ENCODE measurements at regions not wholly inside any gene's neighbourhood (a gene's known extent, or its start where the extent isn't known, plus 50 kb on each side); places are given as distances from the start of the nearest gene placed in this dataset.

DNA sequence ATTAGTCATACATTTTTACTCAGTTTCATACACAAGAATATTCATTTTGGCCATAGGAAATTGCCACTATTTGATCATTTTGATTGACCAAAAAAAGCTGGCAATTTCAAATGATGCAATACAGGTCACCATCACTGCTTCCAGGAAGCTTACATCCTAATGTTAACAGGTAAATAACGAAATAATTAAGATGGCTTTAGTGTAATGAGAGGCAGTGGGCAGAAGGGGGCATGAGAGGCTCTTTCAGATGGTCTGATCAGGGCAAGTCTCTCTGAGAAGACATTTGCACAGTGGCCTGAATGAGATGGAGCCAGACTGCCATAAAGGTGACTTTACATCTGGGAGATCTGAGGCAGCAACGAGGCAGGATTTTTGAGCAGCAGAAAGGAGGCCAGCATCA is 170.7 kb downstream of the SLIT2 start:
- no peak overlapping the region for H3K27ac Mint-ChIP-seq (ENCODE audit: low read depth, unreplicated experiment)
- TF ChIP-seq, protein P1, sequence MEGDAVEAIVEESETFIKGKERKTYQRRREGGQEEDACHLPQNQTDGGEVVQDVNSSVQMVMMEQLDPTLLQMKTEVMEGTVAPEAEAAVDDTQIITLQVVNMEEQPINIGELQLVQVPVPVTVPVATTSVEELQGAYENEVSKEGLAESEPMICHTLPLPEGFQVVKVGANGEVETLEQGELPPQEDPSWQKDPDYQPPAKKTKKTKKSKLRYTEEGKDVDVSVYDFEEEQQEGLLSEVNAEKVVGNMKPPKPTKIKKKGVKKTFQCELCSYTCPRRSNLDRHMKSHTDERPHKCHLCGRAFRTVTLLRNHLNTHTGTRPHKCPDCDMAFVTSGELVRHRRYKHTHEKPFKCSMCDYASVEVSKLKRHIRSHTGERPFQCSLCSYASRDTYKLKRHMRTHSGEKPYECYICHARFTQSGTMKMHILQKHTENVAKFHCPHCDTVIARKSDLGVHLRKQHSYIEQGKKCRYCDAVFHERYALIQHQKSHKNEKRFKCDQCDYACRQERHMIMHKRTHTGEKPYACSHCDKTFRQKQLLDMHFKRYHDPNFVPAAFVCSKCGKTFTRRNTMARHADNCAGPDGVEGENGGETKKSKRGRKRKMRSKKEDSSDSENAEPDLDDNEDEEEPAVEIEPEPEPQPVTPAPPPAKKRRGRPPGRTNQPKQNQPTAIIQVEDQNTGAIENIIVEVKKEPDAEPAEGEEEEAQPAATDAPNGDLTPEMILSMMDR (IDR thresholded peaks at IDR 0.05; ENCODE audit: unreplicated experiment) = peak; percentile 61
- ChIA-PET POLR2A (interaction anchor here (0.7 to 0.9 kb wide), 2 partner anchors 118 to 200 kb away, joined by 3 read pairs; no protein-coding TSS in a partner anchor), CTCF (interaction anchor here (0.7 to 3.8 kb wide), 20 partner anchors 8 to 277 kb away, joined by 3 to 55 read pairs (median 4); partner anchors contain the start of gene PACRGL)
- intact Hi-C loops (cut with micrococcal nuclease) = loop anchor here (1.0 to 5.0 kb wide), 3 partner anchors 122 to 1115 kb away; no protein-coding TSS in a partner anchor
- no peaks in the 10 kb centered on the region for H3K27me3 Mint-ChIP-seq (ENCODE audit: insufficient read depth, unreplicated experiment)
- DNase-seq (ENCODE audit: unreplicated experiment) = peak; percentile 66
- no peaks in the 10 kb centered on the region for H3K9me3 Mint-ChIP-seq (ENCODE audit: unreplicated experiment)
- BruUV-seq (replicated peaks) = no TSS peak
- H3K4me1 Mint-ChIP-seq (ENCODE audit: insufficient read depth, unreplicated experiment) = peaks cover 6% of the 10 kb centered on the region
- no peaks in the 10 kb centered on the region for H3K36me3 Mint-ChIP-seq (ENCODE audit: insufficient read depth, unreplicated experiment)
- no peak overlapping the region for H3K4me3 Mint-ChIP-seq (ENCODE audit: unreplicated experiment)

DNA sequence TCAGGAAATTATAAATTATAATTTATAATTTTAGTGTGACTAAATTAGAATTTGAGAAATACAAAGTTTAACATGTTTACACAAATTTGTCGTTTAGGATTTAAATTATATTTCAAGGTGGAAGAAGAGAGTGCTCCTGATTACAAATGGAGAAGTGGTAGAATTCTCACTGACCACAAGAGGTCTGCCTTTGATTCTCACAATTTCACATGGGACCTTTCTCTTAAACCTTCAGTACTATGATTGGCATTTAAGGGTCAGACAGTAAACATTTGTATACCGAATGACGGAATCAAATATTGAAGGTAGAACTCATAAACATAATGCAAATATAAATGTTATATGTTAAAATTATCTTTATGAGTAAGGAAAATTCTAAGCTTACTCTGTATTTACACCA is 171.7 kb downstream of the SLIT2 start:
- POLR2A ChIA-PET = no interaction called here
- BruUV-seq (replicated peaks) = no TSS peak

DNA sequence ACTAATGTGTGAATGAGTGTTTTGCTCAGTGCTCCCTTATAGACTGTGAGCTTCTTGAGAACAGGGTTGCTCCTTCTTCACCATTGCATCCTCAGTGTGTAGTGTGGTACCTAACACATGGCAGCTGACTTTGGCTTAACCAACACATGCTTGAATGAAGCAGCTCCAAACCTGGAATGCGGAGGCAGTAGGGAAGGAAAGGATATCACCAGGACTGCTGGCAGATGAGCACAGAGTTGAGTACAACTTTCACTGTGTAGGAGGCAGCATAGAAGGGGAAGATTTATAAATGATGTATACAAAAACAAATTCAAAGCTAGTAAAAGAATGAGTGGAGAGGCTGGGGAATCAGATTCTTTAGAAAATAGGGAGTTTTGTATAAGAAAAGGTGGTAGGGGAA is 174.3 kb downstream of the SLIT2 start:
- TF ChIP-seq, protein P1 (IDR thresholded peaks at IDR 0.05; ENCODE audit: unreplicated experiment) = no peak
- DNase-seq (ENCODE audit: unreplicated experiment) = no peak
- ChIA-PET CTCF (interaction anchor here (0.6 to 2.0 kb wide), 7 partner anchors 9 to 258 kb away, joined by 3 to 21 read pairs (median 3); no protein-coding TSS in a partner anchor), POLR2A (no interaction called here)
- Mint-ChIP-seq H3K27me3 (ENCODE audit: insufficient read depth, unreplicated experiment) (no peaks in the 10 kb centered on the region), H3K36me3 (ENCODE audit: insufficient read depth, unreplicated experiment) (no peaks in the 10 kb centered on the region), H3K9me3 (ENCODE audit: unreplicated experiment) (no peaks in the 10 kb centered on the region), H3K4me1 (ENCODE audit: insufficient read depth, unreplicated experiment) (peaks cover 19% of the 10 kb centered on the region), H3K27ac (ENCODE audit: low read depth, unreplicated experiment) (no peak overlapping the region), H3K4me3 (ENCODE audit: unreplicated experiment) (no peak overlapping the region)
- no TSS peak for BruUV-seq (replicated peaks)
- intact Hi-C loops (cut with micrococcal nuclease) = no loop called here

More for the DNA sequence above, 171.7 kb downstream of the SLIT2 start:
- CTCF ChIA-PET = interaction anchor here (0.6 kb wide), 1 partner anchor 99 kb away, joined by 3 read pairs; no protein-coding TSS in a partner anchor
- Mint-ChIP-seq H3K36me3 (ENCODE audit: insufficient read depth, unreplicated experiment) (no peaks in the 10 kb centered on the region), H3K27ac (ENCODE audit: low read depth, unreplicated experiment) (no peak overlapping the region), H3K9me3 (ENCODE audit: unreplicated experiment) (no peaks in the 10 kb centered on the region), H3K4me1 (ENCODE audit: insufficient read depth, unreplicated experiment) (peaks cover 6% of the 10 kb centered on the region), H3K4me3 (ENCODE audit: unreplicated experiment) (no peak overlapping the region), H3K27me3 (ENCODE audit: insufficient read depth, unreplicated experiment) (no peaks in the 10 kb centered on the region)
- TF ChIP-seq, protein P1 (IDR thresholded peaks at IDR 0.05; ENCODE audit: unreplicated experiment) = no peak
- intact Hi-C loops (cut with micrococcal nuclease) = loop anchor here (5.0 kb wide), 1 partner anchor 1116 kb away; no protein-coding TSS in a partner anchor
- no peak for DNase-seq (ENCODE audit: unreplicated experiment)

DNA sequence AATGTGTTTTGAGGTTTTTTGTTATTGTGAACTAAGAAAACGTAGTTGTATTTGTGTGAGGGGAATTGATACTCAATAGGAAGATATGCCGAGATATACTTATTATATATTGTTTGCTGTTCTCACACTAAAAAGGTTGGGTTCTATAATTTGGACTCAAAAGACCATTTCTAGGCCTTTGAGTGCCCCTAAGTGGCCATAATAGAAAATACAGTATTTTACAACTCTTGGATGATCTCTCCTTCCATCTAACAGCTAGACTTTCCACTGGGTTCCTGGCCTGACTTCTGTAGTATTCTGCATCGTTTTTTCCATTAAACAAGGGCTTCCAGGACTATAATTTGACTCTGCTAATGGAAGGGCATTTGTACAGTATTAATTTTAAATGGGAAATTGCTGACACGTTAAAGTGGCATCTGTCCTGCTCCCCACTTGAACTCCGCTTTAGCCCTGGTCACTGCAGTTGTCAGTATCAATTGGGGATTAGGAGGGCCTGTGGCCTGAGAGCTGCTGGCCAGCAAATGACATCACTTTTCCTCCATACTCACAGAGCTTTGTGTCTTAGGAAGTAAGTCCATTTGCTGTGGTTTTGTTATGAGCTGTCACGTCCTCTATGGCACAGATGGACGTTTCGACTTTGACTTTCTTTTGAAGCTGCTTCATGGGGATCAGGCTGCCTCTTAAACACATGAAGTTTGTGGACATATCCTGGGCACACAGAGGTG is 176.9 kb downstream of the SLIT2 start:
- ChIA-PET POLR2A (no interaction called here), CTCF (interaction anchor here (0.5 to 1.2 kb wide), 3 partner anchors 83 to 456 kb away, joined by 3 to 5 read pairs (median 4); no protein-coding TSS in a partner anchor)
- H3K36me3 Mint-ChIP-seq (ENCODE audit: insufficient read depth, unreplicated experiment) = no peaks in the 10 kb centered on the region
- peaks cover 18% of the 10 kb centered on the region for H3K4me1 Mint-ChIP-seq (ENCODE audit: insufficient read depth, unreplicated experiment)
- H3K27me3 Mint-ChIP-seq (ENCODE audit: insufficient read depth, unreplicated experiment) = no peaks in the 10 kb centered on the region
- BruUV-seq (replicated peaks) = no TSS peak
- TF ChIP-seq, protein P1 (IDR thresholded peaks at IDR 0.05; ENCODE audit: unreplicated experiment) = no peak
- no peak overlapping the region for H3K27ac Mint-ChIP-seq (ENCODE audit: low read depth, unreplicated experiment)
- H3K4me3 Mint-ChIP-seq (ENCODE audit: unreplicated experiment) = no peak overlapping the region
- peak; percentile 14 for DNase-seq (ENCODE audit: unreplicated experiment)
- intact Hi-C loops (cut with micrococcal nuclease) = no loop called here
- no peaks in the 10 kb centered on the region for H3K9me3 Mint-ChIP-seq (ENCODE audit: unreplicated experiment)
